CD1c-positive myeloid dendritic cell (primary cell): ENCODE measurements at regions not wholly inside any gene's neighbourhood (a gene's known extent, or its start where the extent isn't known, plus 50 kb on each side); places are given as distances from the start of the nearest gene placed in this dataset.

Source experiments
- DNase-seq: peaks from one replicate; pipeline ENCODE4 v3.0.0-alpha.2; 2016; ENCODE audit errors: extremely low spot score

DNA sequence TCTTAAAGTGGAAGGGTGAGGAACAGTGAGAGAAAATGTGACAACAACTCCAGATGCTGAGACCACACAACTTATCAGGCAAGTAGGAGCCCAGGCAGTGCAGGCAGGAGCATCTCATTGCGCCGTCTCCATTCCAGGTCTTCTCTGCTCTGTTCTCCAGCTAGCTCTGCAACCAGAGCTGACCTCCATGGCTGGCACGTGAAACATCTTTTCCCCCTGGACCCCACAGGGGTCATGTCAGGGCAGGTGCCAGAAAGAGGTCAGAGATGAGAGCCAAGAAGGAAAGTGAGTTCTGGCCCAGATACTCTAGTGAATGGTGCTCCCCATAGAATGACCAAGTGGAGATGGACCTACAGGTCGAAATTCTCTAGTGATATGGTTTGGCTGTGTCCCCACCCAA, 281.4 kb downstream of the SMOC2 start:
- no peak for DNase-seq

GRCh38 chr6:168721571-168721970, 280.6 kb downstream of the SMOC2 start:
- no peak for DNase-seq

GRCh38 chr6:168719901-168720300, 278.9 kb downstream of the SMOC2 start:
- DNase-seq, result no peak

- DNase-seq, result no peak
Measured at GRCh38 chr6:168718821-168719475, 278.0 kb downstream of the SMOC2 start.
